H9 (cell line): ENCODE measurements at regions not wholly inside any gene's neighbourhood (a gene's known extent, or its start where the extent isn't known, plus 50 kb on each side); places are given as distances from the start of the nearest gene placed in this dataset.

Experiments
- DNase-seq: peaks from one replicate; pipeline ENCODE4 v3.0.0-alpha.2; 2017
- H2AFZ ChIP-seq: one replicate; pipeline ENCODE4 v1.6.1; 2013; ENCODE audit warnings: mild to moderate bottlenecking, low read length, control low read depth, moderate library complexity
- H2AK5ac ChIP-seq: 2 replicates; pipeline ENCODE4 v1.6.1; 2013; ENCODE audit warnings: low read length, control low read depth, mixed read lengths; ENCODE audit not compliant: insufficient read length
- H2BK120ac ChIP-seq: one replicate; pipeline ENCODE4 v1.6.1; 2013; ENCODE audit warnings: low read depth, mild to moderate bottlenecking, low read length, control low read depth, inconsistent platforms; ENCODE audit not compliant: poor library complexity, severe bottlenecking
- H2BK12ac ChIP-seq: 2 replicates; pipeline ENCODE4 v1.6.1; 2013; ENCODE audit warnings: low read length, control low read depth, mixed read lengths, low read depth; ENCODE audit not compliant: insufficient read length
- H2BK15ac ChIP-seq: 2 replicates; pipeline ENCODE4 v1.6.1; 2013; ENCODE audit warnings: low read depth, low read length, control low read depth
- H2BK20ac ChIP-seq: one replicate; pipeline ENCODE4 v1.6.1; 2013; ENCODE audit warnings: low read depth, mild to moderate bottlenecking, low read length, control low read depth, inconsistent platforms; ENCODE audit not compliant: poor library complexity, severe bottlenecking
- H2BK5ac ChIP-seq: 2 replicates; pipeline ENCODE4 v1.6.1; 2013; ENCODE audit warnings: low read length, control low read depth, mixed read lengths; ENCODE audit not compliant: insufficient read length
- H3K14ac ChIP-seq: 2 replicates; pipeline ENCODE4 v1.6.1; 2013; ENCODE audit warnings: low read length, control low read depth; ENCODE audit not compliant: insufficient read depth
- H3K18ac ChIP-seq: 2 replicates; pipeline ENCODE4 v1.6.1; 2013; ENCODE audit warnings: low read depth, mild to moderate bottlenecking, mixed read lengths, low read length, control low read depth; ENCODE audit not compliant: insufficient read length
- H3K23ac ChIP-seq: 2 replicates; pipeline ENCODE4 v1.6.1; 2013; ENCODE audit warnings: low read length, control low read depth, mixed read lengths, low read depth; ENCODE audit not compliant: insufficient read length
- H3K23me2 ChIP-seq: 2 replicates; pipeline ENCODE4 v1.6.1; 2013; ENCODE audit warnings: low read depth, mild to moderate bottlenecking, mixed read lengths, low read length, control low read depth; ENCODE audit not compliant: insufficient read length, poor library complexity, severe bottlenecking
- H3K27ac ChIP-seq: 2 replicates; pipeline ENCODE4 v1.5.1; 2013; ENCODE audit warnings: low read length, control low read depth, mixed read lengths, low read depth; ENCODE audit not compliant: insufficient read length
- H3K27me3 ChIP-seq: 2 replicates; pipeline ENCODE4 v1.6.1; 2013; ENCODE audit warnings: low read length, control low read depth, inconsistent platforms; ENCODE audit not compliant: insufficient read depth
- H3K4ac ChIP-seq: 2 replicates; pipeline ENCODE4 v1.6.1; 2013; ENCODE audit warnings: low read depth, mild to moderate bottlenecking, control low read depth, inconsistent platforms, low read length, moderate library complexity
- H3K4me1 ChIP-seq: 2 replicates; pipeline ENCODE4 v1.6.1; 2013; ENCODE audit warnings: low read length, control low read depth, inconsistent platforms; ENCODE audit not compliant: insufficient read depth
- H3K4me2 ChIP-seq: 2 replicates; pipeline ENCODE4 v1.6.1; 2013; ENCODE audit warnings: low read length, control low read depth, mixed read lengths; ENCODE audit not compliant: insufficient read length, insufficient read depth
- H3K56ac ChIP-seq: 2 replicates; pipeline ENCODE4 v1.6.1; 2013; ENCODE audit warnings: low read depth, mild to moderate bottlenecking, mixed read lengths, low read length, control low read depth; ENCODE audit not compliant: insufficient read length
- H3K79me1 ChIP-seq: 2 replicates; pipeline ENCODE4 v1.6.1; 2013; ENCODE audit warnings: low read depth, mild to moderate bottlenecking, moderate library complexity, low read length, control low read depth, inconsistent platforms; ENCODE audit not compliant: insufficient read depth, poor library complexity, severe bottlenecking
- H3K79me2 ChIP-seq: 2 replicates; pipeline ENCODE4 v1.6.1; 2013; ENCODE audit warnings: low read length, control low read depth, inconsistent platforms; ENCODE audit not compliant: insufficient read depth
- H3K9ac ChIP-seq: 2 replicates; pipeline ENCODE4 v1.6.1; 2013; ENCODE audit warnings: low read length, control low read depth, mixed read lengths; ENCODE audit not compliant: insufficient read length; ENCODE audit errors: extremely low read depth
- H3K9me3 ChIP-seq: one replicate; pipeline ENCODE4 v1.6.1; 2013; ENCODE audit warnings: low read depth, low read length, inconsistent platforms; ENCODE audit not compliant: control insufficient read depth
- H3T11ph ChIP-seq: one replicate; pipeline ENCODE4 v1.6.1; 2013; ENCODE audit warnings: mild to moderate bottlenecking, low read length, control low read depth, inconsistent platforms
- H4K20me1 ChIP-seq: one replicate; pipeline ENCODE4 v1.6.1; 2013; ENCODE audit not compliant: control insufficient read depth, insufficient read length, insufficient read depth
- H4K5ac ChIP-seq: 2 replicates; pipeline ENCODE4 v1.6.1; 2013; ENCODE audit warnings: low read depth, mild to moderate bottlenecking, mixed read lengths, low read length, control low read depth; ENCODE audit not compliant: insufficient read length
- H4K8ac ChIP-seq: replicated peaks from 2 replicates; pipeline ENCODE4 v1.6.1; 2013; ENCODE audit warnings: low read length, control low read depth, mixed read lengths, low read depth; ENCODE audit not compliant: insufficient read length
- H4K91ac ChIP-seq: 2 replicates; pipeline ENCODE4 v1.6.1; 2013; ENCODE audit warnings: low read depth, mild to moderate bottlenecking, moderate library complexity, mixed read lengths, low read length, control low read depth; ENCODE audit not compliant: insufficient read length
- H3K27ac Mint-ChIP-seq, 3 experiments: 2 replicates in 2 of 3; 3 replicates in 1 of 3; pipeline ENCODE4 v1.8.0; 2020 to 2021; ENCODE audit warnings: mixed read lengths in 3 of 3, mild to moderate bottlenecking in 1 of 3, moderate library complexity in 1 of 3
- H3K27me3 Mint-ChIP-seq: 2 replicates; pipeline ENCODE4 v1.8.0; 2021; ENCODE audit warnings: low read depth, mild to moderate bottlenecking, moderate library complexity, mixed read lengths
- H3K36me3 Mint-ChIP-seq, 3 experiments: 2 replicates in 2 of 3; 3 replicates in 1 of 3; pipeline ENCODE4 v1.8.0; 2020 to 2021; ENCODE audit warnings: low read depth in 3 of 3, mixed read lengths in 3 of 3; ENCODE audit not compliant: insufficient read depth in 1 of 3
- H3K4me1 Mint-ChIP-seq, 2 experiments: 2 replicates each; pipeline ENCODE4 v1.8.0; 2020; ENCODE audit warnings: mixed read lengths in 2 of 2
- H3K4me3 Mint-ChIP-seq, 2 experiments: 2 replicates in 1 of 2; 3 replicates in 1 of 2; pipeline ENCODE4 v1.8.0; 2020 to 2021; ENCODE audit warnings: mild to moderate bottlenecking in 2 of 2, mixed read lengths in 2 of 2, moderate library complexity in 1 of 2
- H3K9me3 Mint-ChIP-seq, 2 experiments: 2 replicates in 1 of 2; 3 replicates in 1 of 2; pipeline ENCODE4 v1.8.0; 2020; ENCODE audit warnings: mild to moderate bottlenecking in 2 of 2, mixed read lengths in 2 of 2, moderate library complexity in 1 of 2
- CTCF ChIP-seq: fragments of 200-600 bp; sonication (generic); conservative IDR thresholded peaks from 3 replicates; pipeline ENCODE4 v1.8.0; 2021; ENCODE audit warnings: antibody characterized with exemption, mild to moderate bottlenecking

DNA sequence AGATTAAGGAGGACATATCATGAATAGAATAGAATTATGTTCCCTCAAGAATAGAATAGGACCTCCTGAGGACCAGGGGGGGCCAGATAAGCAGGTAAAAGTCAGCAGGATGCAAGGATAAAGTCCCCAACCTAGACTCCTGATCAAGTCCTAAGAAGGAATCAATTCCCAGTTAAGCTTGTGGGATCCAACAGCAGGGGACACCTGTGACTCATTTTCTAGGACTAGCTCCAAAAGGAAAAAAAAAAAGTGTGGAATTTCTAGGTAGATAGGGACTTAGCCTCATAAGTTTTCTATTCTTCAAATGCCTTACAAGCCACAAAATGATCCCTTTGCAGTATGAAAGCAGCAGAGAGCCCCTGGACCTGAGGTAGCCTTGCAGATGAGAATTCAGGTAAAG, 336.2 kb downstream of the WDR11 start:
- Mint-ChIP-seq H3K27ac (no peak overlapping the region), H3K9me3 (no peaks in the 10 kb centered on the region), H3K27me3 (no peaks in the 10 kb centered on the region), H3K36me3 (no peaks in the 10 kb centered on the region), H3K4me1 (peaks cover 3 to 5% of the 10 kb centered on the region in 2 experiments; a peak in 3 of 4 replicates), H3K4me3 (no peak overlapping the region)
- Histone ChIP-seq H3K79me1 (no peaks in the 10 kb centered on the region), H4K8ac (no peak overlapping the region), H4K91ac (no peak overlapping the region), H2BK15ac (no peak overlapping the region), H3K27ac (no peak overlapping the region), H3K14ac (no peak overlapping the region), H2AK5ac (no peak overlapping the region), H3K27me3 (no peaks in the 10 kb centered on the region), H2BK12ac (no peak overlapping the region), H3K23ac (no peak overlapping the region), H3K79me2 (no peaks in the 10 kb centered on the region), H2BK120ac (no peak overlapping the region), H2BK5ac (no peak overlapping the region), H3K23me2 (no peaks in the 10 kb centered on the region), H2BK20ac (no peak overlapping the region), H3K4me1 (no peaks in the 10 kb centered on the region), H3K56ac (no peak overlapping the region), H3T11ph (no peak overlapping the region), H4K20me1 (no peaks in the 10 kb centered on the region), H3K18ac (no peak overlapping the region), H2AFZ (no peak overlapping the region), H3K9ac (no peak overlapping the region), H3K4me2 (no peak overlapping the region), H4K5ac (no peak overlapping the region), H3K4ac (no peak overlapping the region), H3K9me3 (no peaks in the 10 kb centered on the region)
- DNase-seq: no peak
- TF ChIP-seq CTCF: no peak
